Neural cell (in vitro differentiated cells): ENCODE measurements at regions not wholly inside any gene's neighbourhood (a gene's known extent, or its start where the extent isn't known, plus 50 kb on each side); places are given as distances from the start of the nearest gene placed in this dataset.

Experiments used
- CTCF ChIP-seq: fragments of 450-650 bp; IDR thresholded peaks from 2 replicates; pipeline ENCODE4 v1.5.1; 2014; ENCODE audit warnings: antibody characterized with exemption, mild to moderate bottlenecking, moderate library complexity; ENCODE audit not compliant: poor library complexity, severe bottlenecking
- EP300 ChIP-seq: fragments of 450-650 bp; conservative IDR thresholded peaks from 2 replicates; pipeline ENCODE4 v1.6.1; 2014; ENCODE audit warnings: antibody characterized with exemption, mild to moderate bottlenecking, moderate library complexity; ENCODE audit not compliant: poor library complexity, severe bottlenecking
- EZH2 ChIP-seq: fragments of 200-600, 300-800 bp; shearing (Covaris generic), sonication (generic); IDR thresholded peaks from 2 replicates; pipeline ENCODE4 v1.6.1; 2014; ENCODE audit warnings: antibody characterized with exemption, low read length, borderline replicate concordance, mild to moderate bottlenecking; ENCODE audit not compliant: insufficient read depth, poor library complexity, severe bottlenecking
- MXI1 ChIP-seq: fragments of 450-650 bp; conservative IDR thresholded peaks from 2 replicates; pipeline ENCODE4 v1.6.1; 2014; ENCODE audit warnings: antibody characterized with exemption, mild to moderate bottlenecking; ENCODE audit not compliant: poor library complexity, severe bottlenecking
- SMC3 ChIP-seq: fragments of 450-650 bp; conservative IDR thresholded peaks from 2 replicates; pipeline ENCODE4 v1.6.1; 2014; ENCODE audit warnings: antibody characterized with exemption, mild to moderate bottlenecking, moderate library complexity; ENCODE audit not compliant: poor library complexity
- TF ChIP-seq, protein P1 (sequence below): IDR thresholded peaks from 2 replicates; pipeline ENCODE4 v1.6.1; 2012; ENCODE audit warnings: borderline replicate concordance

GRCh38 chr14:61186341-61187195 lies 94.6 kb downstream of the TMEM30B start:
- no peak for TF ChIP-seq CTCF
- no peak for TF ChIP-seq EP300
- no peak for TF ChIP-seq EZH2
- no peak for TF ChIP-seq MXI1
- TF ChIP-seq, protein P1, sequence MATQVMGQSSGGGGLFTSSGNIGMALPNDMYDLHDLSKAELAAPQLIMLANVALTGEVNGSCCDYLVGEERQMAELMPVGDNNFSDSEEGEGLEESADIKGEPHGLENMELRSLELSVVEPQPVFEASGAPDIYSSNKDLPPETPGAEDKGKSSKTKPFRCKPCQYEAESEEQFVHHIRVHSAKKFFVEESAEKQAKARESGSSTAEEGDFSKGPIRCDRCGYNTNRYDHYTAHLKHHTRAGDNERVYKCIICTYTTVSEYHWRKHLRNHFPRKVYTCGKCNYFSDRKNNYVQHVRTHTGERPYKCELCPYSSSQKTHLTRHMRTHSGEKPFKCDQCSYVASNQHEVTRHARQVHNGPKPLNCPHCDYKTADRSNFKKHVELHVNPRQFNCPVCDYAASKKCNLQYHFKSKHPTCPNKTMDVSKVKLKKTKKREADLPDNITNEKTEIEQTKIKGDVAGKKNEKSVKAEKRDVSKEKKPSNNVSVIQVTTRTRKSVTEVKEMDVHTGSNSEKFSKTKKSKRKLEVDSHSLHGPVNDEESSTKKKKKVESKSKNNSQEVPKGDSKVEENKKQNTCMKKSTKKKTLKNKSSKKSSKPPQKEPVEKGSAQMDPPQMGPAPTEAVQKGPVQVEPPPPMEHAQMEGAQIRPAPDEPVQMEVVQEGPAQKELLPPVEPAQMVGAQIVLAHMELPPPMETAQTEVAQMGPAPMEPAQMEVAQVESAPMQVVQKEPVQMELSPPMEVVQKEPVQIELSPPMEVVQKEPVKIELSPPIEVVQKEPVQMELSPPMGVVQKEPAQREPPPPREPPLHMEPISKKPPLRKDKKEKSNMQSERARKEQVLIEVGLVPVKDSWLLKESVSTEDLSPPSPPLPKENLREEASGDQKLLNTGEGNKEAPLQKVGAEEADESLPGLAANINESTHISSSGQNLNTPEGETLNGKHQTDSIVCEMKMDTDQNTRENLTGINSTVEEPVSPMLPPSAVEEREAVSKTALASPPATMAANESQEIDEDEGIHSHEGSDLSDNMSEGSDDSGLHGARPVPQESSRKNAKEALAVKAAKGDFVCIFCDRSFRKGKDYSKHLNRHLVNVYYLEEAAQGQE, result no peak
- TF ChIP-seq SMC3, result no peak
